ENCODE measurements at regions not wholly inside any gene's neighbourhood (a gene's known extent, or its start where the extent isn't known, plus 50 kb on each side); places are given as distances from the start of the nearest gene placed in this dataset.

DNA sequence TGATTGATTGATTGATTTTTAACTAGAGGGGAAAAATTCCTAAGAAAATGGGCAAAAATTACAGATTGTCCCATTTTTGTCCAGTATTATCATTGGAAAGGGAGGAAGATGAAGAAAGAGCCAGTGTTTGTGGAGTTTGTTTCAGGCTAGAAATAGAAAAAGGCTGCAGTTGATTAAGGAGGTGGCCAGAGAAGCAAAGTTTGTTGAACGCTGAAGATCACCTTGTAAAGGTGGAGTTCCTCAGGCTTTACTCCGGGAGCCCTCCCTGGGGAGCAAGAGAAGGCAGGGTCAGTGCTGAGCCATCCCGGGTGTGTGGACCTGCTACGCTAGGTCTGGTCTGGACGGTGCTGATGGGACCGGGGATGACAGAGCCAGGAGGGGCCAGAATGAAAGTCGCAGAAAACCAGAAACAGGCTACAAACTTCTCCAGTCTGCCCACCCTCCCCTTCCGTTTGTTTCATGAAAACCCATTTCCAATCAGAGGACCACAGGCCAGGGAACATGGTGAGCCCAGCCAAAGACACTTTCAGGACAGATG is 222.6 kb upstream of the FOXF1 start:
- no peak for DNase-seq

GRCh38 chr16:86288716-86289294 is 221.5 kb upstream of the FOXF1 start:
- no peak for DNase-seq

- DNase-seq = no peak
These were observed 221.0 kb upstream of the FOXF1 start for GRCh38 chr16:86289304-86289703.

GRCh38 chr16:86289907-86290306 is 220.4 kb upstream of the FOXF1 start:
- no peak for DNase-seq

DNA sequence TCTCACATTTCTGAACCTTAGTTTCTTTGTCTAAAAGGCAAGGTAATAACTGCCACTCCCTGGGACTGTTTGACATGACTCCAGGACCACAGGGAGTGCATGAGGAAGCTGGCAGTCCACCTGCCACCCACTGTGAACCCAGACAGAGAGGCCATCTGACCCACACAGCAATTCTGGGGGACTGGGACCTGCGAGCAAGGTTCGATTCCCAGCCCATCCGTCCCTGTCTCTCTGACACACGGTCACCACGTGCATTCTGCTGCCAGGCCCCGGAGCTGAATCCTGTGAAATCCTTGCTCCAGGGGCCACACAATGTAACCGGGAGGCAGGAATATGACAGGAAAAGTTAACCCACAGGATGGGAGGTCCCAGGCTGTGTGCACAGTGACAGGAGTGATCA is 218.8 kb upstream of the FOXF1 start:
- no peak for DNase-seq

DNA sequence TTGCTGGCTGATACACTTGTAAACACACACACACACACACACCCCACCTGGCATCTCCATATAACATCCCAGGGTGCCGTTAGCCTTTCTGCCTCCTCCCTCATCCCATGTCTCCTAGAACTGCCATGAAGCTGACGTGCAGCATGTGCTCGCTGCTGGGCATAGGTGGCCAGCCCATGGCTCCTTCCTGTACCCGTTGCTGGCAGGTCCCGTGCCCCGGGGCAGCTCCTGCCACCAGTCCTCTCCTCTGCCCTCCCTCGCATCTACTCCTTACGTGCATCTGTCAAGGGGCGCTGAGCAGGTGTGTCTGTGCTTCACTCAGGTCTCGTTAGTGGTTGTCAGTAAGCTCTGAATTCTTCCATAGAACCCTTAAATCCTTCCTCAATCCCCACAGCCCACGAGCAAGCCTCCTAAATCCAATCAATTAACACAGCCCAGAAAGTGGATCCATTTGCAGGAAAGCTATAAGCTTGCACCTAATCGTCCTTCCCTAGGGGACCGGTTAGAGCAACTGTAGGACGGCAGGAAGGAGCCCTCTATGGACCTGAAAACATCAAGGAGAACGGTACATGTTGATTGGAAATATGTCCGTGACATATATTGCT is 218.1 kb upstream of the FOXF1 start:
- no peak for DNase-seq

GRCh38 chr16:86292942-86293341 is 217.4 kb upstream of the FOXF1 start:
- DNase-seq = no peak

DNA sequence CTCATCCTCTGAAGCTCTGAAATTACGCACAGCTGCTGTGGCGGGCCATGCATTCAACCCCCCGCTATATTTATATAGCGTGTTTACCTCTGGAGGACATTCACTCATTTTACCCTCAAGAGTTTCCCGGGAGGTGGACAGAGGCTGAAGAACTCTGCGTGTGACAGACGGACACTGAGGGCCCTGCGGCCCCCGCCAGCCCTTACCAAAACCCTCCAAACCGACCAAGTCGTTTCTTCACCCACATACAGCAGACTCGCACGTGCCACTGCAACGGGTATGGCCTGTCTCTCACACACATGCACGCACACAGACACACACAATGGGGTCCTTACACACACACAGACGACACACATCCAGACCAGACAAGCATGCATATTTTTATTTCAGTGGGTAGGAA is 216.4 kb upstream of the FOXF1 start:
- DNase-seq = no peak

DNA sequence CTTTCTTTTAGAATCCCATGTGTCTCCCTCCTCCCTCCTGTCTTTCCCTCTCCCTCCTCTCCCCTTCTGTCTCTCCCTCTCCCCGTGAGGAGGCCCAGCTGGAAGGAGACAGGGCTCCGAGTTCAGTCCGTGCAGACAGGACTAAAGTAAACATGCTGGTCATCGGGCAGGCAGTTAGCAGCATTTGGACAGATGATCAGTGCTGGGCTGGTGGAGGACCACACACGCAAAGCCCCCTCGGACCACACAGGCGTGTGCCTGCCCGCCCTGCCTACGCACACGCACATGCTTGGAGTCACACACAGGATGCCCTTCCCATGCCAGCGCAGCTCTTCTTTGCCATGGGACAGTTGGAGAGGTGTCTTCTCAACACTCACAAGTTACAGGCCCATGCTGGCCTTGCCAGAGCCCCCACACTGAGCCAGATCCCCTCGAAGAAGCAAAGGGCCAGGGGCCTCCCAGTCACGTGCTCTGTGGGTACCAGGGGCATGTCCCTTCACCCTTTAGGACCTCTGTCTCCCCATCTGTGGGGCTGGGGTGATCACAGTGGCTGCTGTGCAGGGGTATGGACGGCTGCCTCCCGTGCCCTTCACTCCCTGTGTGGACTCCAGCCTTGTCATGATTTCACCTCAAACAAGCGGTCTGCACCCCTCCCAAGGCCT is 215.7 kb upstream of the FOXF1 start:
- DNase-seq = no peak

DNA sequence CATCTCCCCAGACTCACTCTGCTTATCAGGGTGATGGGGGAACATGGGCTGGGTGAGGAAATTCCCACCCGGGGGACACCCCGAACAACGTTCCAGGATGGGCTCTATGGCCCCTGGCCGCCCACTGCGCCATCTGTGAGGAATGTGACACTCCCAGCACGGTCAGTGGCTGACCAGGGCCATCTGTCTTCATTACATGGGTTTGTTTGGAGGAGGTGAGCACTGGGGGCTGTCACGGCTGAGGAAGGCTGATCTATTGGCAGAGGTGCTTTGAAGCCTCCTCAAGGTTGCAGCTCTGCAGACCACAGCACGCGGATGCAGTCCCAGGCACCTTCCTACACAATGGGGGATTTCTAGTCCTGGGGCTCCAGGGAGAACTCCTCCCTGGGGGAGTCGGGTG is 214.1 kb upstream of the FOXF1 start:
- DNase-seq = no peak

- no peak for DNase-seq
These were observed 212.9 kb upstream of the FOXF1 start for GRCh38 chr16:86297391-86297790.

GRCh38 chr16:86297866-86298757 is 212.2 kb upstream of the FOXF1 start:
- DNase-seq = no peak

GRCh38 chr16:86298758-86299134 is 211.6 kb upstream of the FOXF1 start:
- DNase-seq = no peak

DNA sequence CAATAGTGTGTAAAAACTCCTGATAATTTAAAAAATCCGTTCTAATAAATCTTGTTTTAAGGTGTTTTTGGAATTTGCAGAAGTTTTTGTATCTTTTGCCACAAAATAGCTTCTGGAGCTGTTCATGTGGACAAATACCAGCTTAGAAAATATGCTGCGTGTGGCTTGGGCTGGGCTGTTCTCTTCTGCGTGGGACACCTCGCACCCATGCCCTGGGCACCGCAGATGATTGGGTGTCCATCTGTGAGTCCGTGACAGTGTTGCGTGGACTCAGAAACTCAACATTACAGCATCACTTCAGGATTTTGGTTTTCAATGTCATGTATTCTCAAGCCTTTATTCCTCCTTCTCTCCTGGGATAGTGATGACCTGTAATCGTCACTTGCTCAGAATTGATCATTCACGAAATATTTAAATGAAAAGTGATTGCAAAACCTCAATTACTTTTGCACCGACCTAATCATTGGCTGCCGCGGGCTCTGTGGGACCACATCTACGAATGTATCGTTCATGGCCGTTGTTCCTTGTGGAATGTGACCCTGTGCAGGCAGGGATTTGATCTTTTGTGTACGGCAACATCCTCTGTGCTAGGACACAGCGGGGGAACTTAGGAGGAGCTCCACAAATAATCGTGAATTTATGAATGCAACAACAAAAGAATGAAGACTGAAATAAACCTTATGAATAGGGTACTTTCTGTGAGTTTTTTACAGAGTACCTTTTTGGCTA is 210.3 kb upstream of the FOXF1 start:
- no peak for DNase-seq

DNA sequence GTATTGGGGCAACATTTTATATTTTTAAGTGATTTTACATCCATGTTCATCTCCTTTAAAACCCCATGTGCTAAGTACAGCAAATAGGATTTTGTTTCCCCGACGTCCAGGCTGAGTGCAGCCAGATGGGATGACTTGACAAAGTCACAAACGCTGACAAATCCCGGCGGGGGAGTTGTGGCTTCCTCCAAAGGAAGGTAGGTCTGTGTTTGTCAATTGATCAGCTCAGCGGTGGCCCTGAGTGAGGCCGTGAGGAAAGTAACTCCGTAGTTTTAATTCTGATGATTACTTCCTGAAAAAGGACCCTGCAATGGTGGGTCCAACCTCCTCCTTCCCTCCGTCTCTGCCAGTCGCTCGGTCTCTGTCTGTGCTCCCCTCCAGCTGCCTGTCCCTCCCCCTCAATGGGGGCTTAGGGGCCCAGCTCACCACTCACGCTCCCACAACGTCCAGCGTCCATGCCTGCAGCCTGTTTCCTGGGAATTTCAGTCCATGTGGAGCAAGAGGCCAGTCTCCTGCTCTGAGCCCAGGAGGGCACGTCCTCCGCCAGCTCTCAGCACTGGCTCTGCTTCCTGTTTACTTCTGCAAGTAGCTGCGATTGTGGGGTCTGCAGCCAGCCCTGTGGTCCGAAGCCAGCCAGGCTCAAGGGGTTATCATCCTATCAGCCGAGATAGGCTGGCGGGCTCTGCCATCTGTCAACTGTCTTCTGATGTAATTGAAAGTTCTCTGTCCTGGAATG is 209.4 kb upstream of the FOXF1 start:
- DNase-seq = no peak

DNA sequence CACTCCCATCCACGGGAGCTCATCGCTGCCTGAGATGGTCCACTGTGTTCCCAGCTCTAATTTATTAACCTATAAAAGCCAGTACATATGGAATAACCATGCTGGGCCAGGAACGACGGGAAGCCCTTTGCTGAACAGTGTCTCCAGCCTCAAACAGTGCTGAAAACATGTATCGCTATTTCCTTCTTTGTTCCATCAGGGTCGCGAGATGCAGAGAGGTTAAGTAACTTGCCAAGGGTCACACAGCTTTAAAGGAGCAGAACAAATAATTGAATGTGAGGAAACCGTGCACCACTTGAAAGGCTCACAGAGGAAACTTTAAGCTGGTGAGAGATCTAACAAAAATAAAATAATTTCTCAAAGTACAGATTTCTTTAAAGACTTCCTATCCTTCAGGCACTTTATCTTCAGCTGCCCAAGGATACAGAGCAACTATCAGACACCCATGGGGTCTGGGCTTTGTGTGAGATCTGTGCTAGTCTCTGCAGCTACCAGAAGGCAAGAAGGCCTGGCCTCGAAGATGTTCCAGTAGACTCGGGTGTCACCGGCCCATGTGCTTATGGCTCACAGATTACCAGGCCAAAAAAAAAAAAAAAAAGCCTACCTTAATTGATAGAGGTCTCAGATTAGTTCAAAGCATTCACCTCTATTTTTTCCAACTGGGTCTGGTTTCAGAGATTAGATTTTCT is 207.8 kb upstream of the FOXF1 start:
- no peak for DNase-seq

GRCh38 chr16:86303787-86304678 is 206.3 kb upstream of the FOXF1 start:
- DNase-seq = no peak

GRCh38 chr16:86304868-86305267 is 205.5 kb upstream of the FOXF1 start:
- no peak for DNase-seq

DNA sequence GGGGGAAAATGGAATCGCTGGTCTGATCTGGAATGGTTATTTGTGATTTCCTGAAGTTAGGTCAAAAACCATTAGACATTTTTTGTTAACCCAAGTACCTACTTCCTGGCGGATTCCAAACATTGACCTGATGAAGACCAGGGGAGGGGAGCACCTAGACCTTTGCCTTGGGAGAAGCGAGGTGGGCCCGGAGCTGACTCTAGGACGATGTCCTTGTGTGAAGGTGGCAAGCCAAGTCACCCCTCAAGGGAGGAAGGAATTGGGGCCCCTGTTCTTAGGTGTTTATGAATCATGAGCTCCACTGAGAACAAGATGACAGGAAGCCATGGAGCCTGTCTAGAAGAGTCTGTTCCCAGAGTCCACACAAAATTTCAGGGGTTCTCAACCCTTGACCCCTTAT is 204.9 kb upstream of the FOXF1 start:
- no peak for DNase-seq

- DNase-seq = no peak
These were observed 204.2 kb upstream of the FOXF1 start for GRCh38 chr16:86306011-86306644.

All from activated CD4-positive, alpha-beta T cell treated with anti-CD3 and anti-CD28 coated beads for 4 hours (primary cell).